HepG2 (cell line): ENCODE measurements at regions not wholly inside any gene's neighbourhood (a gene's known extent, or its start where the extent isn't known, plus 50 kb on each side); places are given as distances from the start of the nearest gene placed in this dataset.

Experiments
- ATAC-seq: fragments of 200-7000 bp; cut with Tn5 transposase; 3 replicates; pipeline ENCODE4 v1.9.1; 2020; ENCODE audit warnings: mild to moderate bottlenecking, moderate library complexity
- BruUV-seq: library from RNA; stranded (reverse); fragments of 400-500 nt; replicated peaks from 2 replicates; lab custom pipeline; 2021; lab: Mats Ljungman, UMichigan
- CTCF ChIA-PET: fragments of 300-600 bp; formaldehyde crosslinking; extraction: SDS; loops from one replicate; lab custom pipeline; 2021; ENCODE audit warnings: low total read pairs, inconsistent platforms, low intra/inter-chr PET ratio; lab: Yijun Ruan, JAX
- POLR2A ChIA-PET: fragments of 350-600 bp; sonication (Branson Sonifier 250); formaldehyde crosslinking; loops from one replicate; lab custom pipeline; 2020; ENCODE audit warnings: antibody characterized with exemption, inconsistent platforms; lab: Yijun Ruan, JAX
- DNase-seq: peaks from one replicate; pipeline ENCODE4 v3.0.0-alpha.2; 2015; ENCODE audit warnings: low spot score
- FAIRE-seq: peaks from 3 replicates; lab custom pipeline; 2011; peaks lifted over from hg19 to GRCh38; lab: Jason Lieb, UNC
- H2AFZ ChIP-seq: one replicate; pipeline ENCODE4 v1.6.1; 2011; ENCODE audit warnings: low read length, inconsistent platforms
- H3K27ac ChIP-seq: fragments of 300-600 bp; 3 replicates; pipeline ENCODE4 v1.8.0; 2011; ENCODE audit warnings: mixed run types, mild to moderate bottlenecking, mixed read lengths, low read length, inconsistent platforms; ENCODE audit not compliant: insufficient read depth; ENCODE audit errors: extremely low read length
- H3K27me3 ChIP-seq, 2 experiments: fragments of 200-600 bp in 1 of 2; 2 replicates in 1 of 2; 3 replicates in 1 of 2; pipeline versions ENCODE4 v1.6.0 to v1.8.0; 2011; ENCODE audit warnings: low read length in 2 of 2, mild to moderate bottlenecking in 2 of 2, moderate library complexity in 2 of 2, inconsistent platforms in 1 of 2; ENCODE audit not compliant: insufficient read depth in 2 of 2, control insufficient read depth in 1 of 2
- H3K36me3 ChIP-seq, 2 experiments: fragments of 200-600 bp in 1 of 2; replicated peaks in 1 of 2; 2 replicates in 1 of 2; 3 replicates in 1 of 2; pipeline versions ENCODE4 v1.5.1 to v1.8.0; 2011; ENCODE audit warnings: low read length in 2 of 2, inconsistent platforms in 1 of 2; ENCODE audit not compliant: insufficient read depth in 2 of 2, control insufficient read depth in 1 of 2
- H3K4me1 ChIP-seq: 2 replicates; pipeline ENCODE4 v1.5.1; 2012; ENCODE audit warnings: low read length, inconsistent platforms; ENCODE audit not compliant: insufficient read depth
- H3K4me2 ChIP-seq: 2 replicates; pipeline ENCODE4 v1.6.0; 2011; ENCODE audit warnings: low read depth, low read length, inconsistent platforms
- H3K4me3 ChIP-seq, 3 experiments: fragments of 200-600 bp in 1 of 3; sonication (generic), shearing (Covaris generic) in 1 of 3; replicated peaks in 1 of 3; 2 replicates each; pipeline ENCODE4 v1.5.1; 2011 to 2016; ENCODE audit warnings: low read length in 3 of 3, inconsistent platforms in 2 of 3, low read depth in 2 of 3, mild to moderate bottlenecking in 2 of 3, control low read depth in 1 of 3, mixed read lengths in 1 of 3; ENCODE audit not compliant: insufficient read depth in 1 of 3
- H3K79me2 ChIP-seq: one replicate; pipeline ENCODE4 v1.6.1; 2011; ENCODE audit warnings: low read length, inconsistent platforms; ENCODE audit not compliant: insufficient read depth
- H3K9ac ChIP-seq: 2 replicates; pipeline ENCODE4 v1.6.0; 2011; ENCODE audit warnings: mild to moderate bottlenecking, low read depth, low read length, inconsistent platforms; ENCODE audit not compliant: insufficient read depth
- H3K9me3 ChIP-seq: 2 replicates; pipeline ENCODE4 v1.5.1; 2012; ENCODE audit warnings: mild to moderate bottlenecking, low read length
- H4K20me1 ChIP-seq: 2 replicates; pipeline ENCODE4 v1.6.0; 2011; ENCODE audit warnings: inconsistent platforms, mild to moderate bottlenecking, low read length, moderate library complexity; ENCODE audit not compliant: insufficient read depth
- AHDC1 ChIP-seq: sonication (generic); formaldehyde crosslinking; IDR thresholded peaks from 2 replicates; pipeline ENCODE4 v1.5.1; 2020; ENCODE audit warnings: mild to moderate bottlenecking, missing genetic modification reagents, borderline replicate concordance
- CCAR2 ChIP-seq: fragments of 200-400 bp; formaldehyde crosslinking; optimal IDR thresholded peaks from 2 replicates; pipeline ENCODE3; 2018; ENCODE audit warnings: low read depth, mild to moderate bottlenecking, low read length, moderate library complexity
- GFI1 ChIP-seq: sonication (generic); formaldehyde crosslinking; IDR thresholded peaks from 2 replicates; pipeline ENCODE4 v1.5.0; 2020; ENCODE audit warnings: missing genetic modification reagents, mild to moderate bottlenecking, borderline replicate concordance
- IRF1 ChIP-seq: sonication (generic); formaldehyde crosslinking; IDR thresholded peaks from 2 replicates; pipeline ENCODE4 v1.4.0; 2020; ENCODE audit warnings: low read depth, mild to moderate bottlenecking, missing genetic modification reagents
- NFYB ChIP-seq: sonication (generic); formaldehyde crosslinking; IDR thresholded peaks from 2 replicates; pipeline ENCODE4 v1.4.0; 2020; ENCODE audit warnings: missing genetic modification reagents
- PBX3 ChIP-seq: sonication (generic); formaldehyde crosslinking; IDR thresholded peaks from 2 replicates; pipeline ENCODE4 v1.8.1; 2023; ENCODE audit warnings: missing genetic modification reagents, inconsistent platforms, borderline replicate concordance
- RBFOX2 ChIP-seq: fragments of 200-400 bp; formaldehyde crosslinking; IDR thresholded peaks from 2 replicates; pipeline ENCODE4 v1.6.1; 2017; ENCODE audit warnings: low read depth, mild to moderate bottlenecking, low read length
- ZNF841 ChIP-seq: sonication (generic); formaldehyde crosslinking; IDR thresholded peaks from 2 replicates; pipeline ENCODE4 v1.8.1; 2023; ENCODE audit warnings: missing genetic modification reagents, borderline replicate concordance
- ZXDC ChIP-seq: sonication (generic); formaldehyde crosslinking; IDR thresholded peaks from 2 replicates; pipeline ENCODE4 v1.5.0; 2020; ENCODE audit warnings: mild to moderate bottlenecking, missing genetic modification reagents
- WGBS: methylation state at CpG from one replicate; pipeline ENCODE4 v1.1.6; 2017; ENCODE audit warnings: low lambda C conversion rate; 5-methylcytosine and 5-hydroxymethylcytosine counted together
- in situ Hi-C: cut with HindIII; loops from 2 replicates; pipeline ENCODE4 v1.10.0; 2017; ENCODE audit warnings: low pct_unique_long_range_greater_than_20kb; ENCODE audit not compliant: extremely low pct_ligation_motif_present
- intact Hi-C: fragments of 100-400 bp; cut with micrococcal nuclease; formaldehyde crosslinking; loops from one replicate; pipeline ENCODE4 v1.10.0; 2022; ENCODE audit not compliant: unreplicated experiment

GRCh38 chr12:43273467-43273866 is 278.5 kb downstream of the ADAMTS20 start (continued):
- no peak for TF ChIP-seq AHDC1 (CRISPR knock-in tag)
- no peak for TF ChIP-seq PBX3

GRCh38 chr12:43271659-43272058 is 280.3 kb downstream of the ADAMTS20 start:
- H3K27me3 ChIP-seq: no peaks in the 10 kb centered on the region
- CTCF ChIA-PET: no interaction called here
- no peak overlapping the region for H3K4me3 ChIP-seq
- H3K36me3 ChIP-seq: no peaks in the 10 kb centered on the region
- no peak for TF ChIP-seq GFI1 (CRISPR knock-in tag)
- TF ChIP-seq IRF1 (CRISPR knock-in tag): no peak
- TF ChIP-seq RBFOX2: no peak
- TF ChIP-seq ZXDC (CRISPR knock-in tag): no peak
- TF ChIP-seq NFYB: no peak
- no peak for TF ChIP-seq CCAR2
- no peak for TF ChIP-seq ZNF841 (CRISPR knock-in tag)
- TF ChIP-seq, all 625 proteins: peak for 0
- no peaks in the 10 kb centered on the region for H3K79me2 ChIP-seq
- intact Hi-C loops: no loop called here
- BruUV-seq: no TSS peak
- no peak overlapping the region for H3K4me2 ChIP-seq
- in situ Hi-C loops: no loop called here
- H3K27ac ChIP-seq: no peak overlapping the region
- H2AFZ ChIP-seq: no peak overlapping the region
- 0% methylated on average over 2 of the region's 2 CpGs for WGBS
- H3K9ac ChIP-seq: no peak overlapping the region
- DNase-seq (no peak), ATAC-seq (no peak), FAIRE-seq (no peak)
- no peaks in the 10 kb centered on the region for H4K20me1 ChIP-seq
- no peaks in the 10 kb centered on the region for H3K4me1 ChIP-seq
- POLR2A ChIA-PET: no interaction called here
- no peaks in the 10 kb centered on the region for H3K9me3 ChIP-seq
